IMR-90 (cell line): ENCODE measurements at regions not wholly inside any gene's neighbourhood (a gene's known extent, or its start where the extent isn't known, plus 50 kb on each side); places are given as distances from the start of the nearest gene placed in this dataset.

Experiments
- ATAC-seq: fragments of 200-7000 bp; cut with Tn5 transposase; 2 replicates; pipeline ENCODE4 v1.9.1; 2020; ENCODE audit warnings: low read depth, mild to moderate bottlenecking, moderate library complexity
- BruUV-seq: library from RNA; stranded (reverse); fragments of 400-500 nt; replicated peaks from 2 replicates; lab custom pipeline; 2021; lab: Mats Ljungman, UMichigan
- CTCF ChIA-PET: fragments of 300-600 bp; formaldehyde crosslinking; extraction: SDS; loops from one replicate; lab custom pipeline; 2021; ENCODE audit warnings: antibody characterized with exemption; lab: Yijun Ruan, JAX
- POLR2A ChIA-PET: fragments of 300-600 bp; sonication (Branson Sonifier 250); formaldehyde crosslinking; loops from one replicate; lab custom pipeline; 2022; ENCODE audit warnings: antibody characterized with exemption; ENCODE audit not compliant: unreplicated experiment; lab: Charles Lee
- DNase-seq: peaks from one replicate; pipeline ENCODE4 v3.0.0; 2013
- H2AFZ ChIP-seq: replicated peaks from 2 replicates; pipeline ENCODE3; 2013; ENCODE audit warnings: low read length, mild to moderate bottlenecking; ENCODE audit not compliant: poor library complexity
- H2AK5ac ChIP-seq: 2 replicates; pipeline ENCODE4 v1.6.1; 2013; ENCODE audit warnings: low read depth, low read length, inconsistent platforms
- H2AK9ac ChIP-seq: replicated peaks from 2 replicates; pipeline ENCODE3; 2013; ENCODE audit warnings: mild to moderate bottlenecking, low read depth, low read length, moderate library complexity; ENCODE audit not compliant: poor library complexity
- H2BK120ac ChIP-seq: 2 replicates; pipeline ENCODE4 v1.6.1; 2013; ENCODE audit warnings: low read depth, low read length, inconsistent platforms
- H2BK15ac ChIP-seq: 3 replicates; pipeline ENCODE4 v1.6.1; 2013; ENCODE audit warnings: low read depth, low read length, inconsistent platforms
- H2BK20ac ChIP-seq: 2 replicates; pipeline ENCODE4 v1.6.1; 2013; ENCODE audit warnings: low read depth, mild to moderate bottlenecking, inconsistent platforms, low read length, moderate library complexity
- H2BK5ac ChIP-seq: 2 replicates; pipeline ENCODE4 v1.6.1; 2013; ENCODE audit warnings: mild to moderate bottlenecking, low read depth, low read length, inconsistent platforms; ENCODE audit not compliant: poor library complexity, severe bottlenecking
- H3K14ac ChIP-seq: replicated peaks from 2 replicates; pipeline ENCODE4 v1.6.1; 2013; ENCODE audit warnings: low read depth, low read length, inconsistent platforms
- H3K18ac ChIP-seq: 2 replicates; pipeline ENCODE4 v1.6.1; 2013; ENCODE audit warnings: low read depth, low read length, control low read depth
- H3K23ac ChIP-seq: 2 replicates; pipeline ENCODE4 v1.6.1; 2013; ENCODE audit warnings: low read depth, low read length, inconsistent platforms
- H3K27ac ChIP-seq: 2 replicates; pipeline ENCODE4 v1.5.1; 2013; ENCODE audit warnings: mild to moderate bottlenecking, control low read depth, low read length; ENCODE audit not compliant: insufficient read depth
- H3K27me3 ChIP-seq: 2 replicates; pipeline ENCODE4 v1.6.1; 2013; ENCODE audit warnings: low read length; ENCODE audit not compliant: control insufficient read depth, insufficient read depth
- H3K36me3 ChIP-seq: 2 replicates; pipeline ENCODE4 v1.6.1; 2013; ENCODE audit warnings: low read length, mixed read lengths; ENCODE audit not compliant: control insufficient read depth, insufficient read depth
- H3K4ac ChIP-seq: 2 replicates; pipeline ENCODE4 v1.6.1; 2013; ENCODE audit warnings: low read depth, low read length, inconsistent platforms
- H3K4me1 ChIP-seq: 2 replicates; pipeline ENCODE4 v1.6.1; 2013; ENCODE audit warnings: low read length, mixed read lengths; ENCODE audit not compliant: control insufficient read depth, insufficient read depth
- H3K4me2 ChIP-seq: 2 replicates; pipeline ENCODE4 v1.6.1; 2013; ENCODE audit warnings: low read depth, mild to moderate bottlenecking, control low read depth, low read length, moderate library complexity
- H3K4me3 ChIP-seq: 2 replicates; pipeline ENCODE4 v1.5.1; 2013; ENCODE audit warnings: low read depth, mild to moderate bottlenecking, control low read depth, low read length, moderate library complexity; ENCODE audit not compliant: insufficient read depth
- H3K56ac ChIP-seq: 2 replicates; pipeline ENCODE4 v1.6.1; 2013; ENCODE audit warnings: low read length, inconsistent platforms; ENCODE audit not compliant: insufficient read depth; ENCODE audit errors: extremely low read depth
- H3K79me1 ChIP-seq, 2 experiments: 2 replicates each; pipeline ENCODE4 v1.6.1; 2013; ENCODE audit warnings: low read length in 2 of 2, inconsistent platforms in 1 of 2, low read depth in 1 of 2
- H3K9ac ChIP-seq: 2 replicates; pipeline ENCODE4 v1.6.1; 2013; ENCODE audit warnings: low read depth, low read length, control low read depth
- H3K9me1 ChIP-seq: 2 replicates; pipeline ENCODE4 v1.6.1; 2013; ENCODE audit warnings: low read length, inconsistent platforms; ENCODE audit not compliant: insufficient read depth
- H3K9me3 ChIP-seq: 2 replicates; pipeline ENCODE4 v1.6.1; 2013; ENCODE audit warnings: low read length; ENCODE audit not compliant: control insufficient read depth, insufficient read depth
- H4K20me1 ChIP-seq: 2 replicates; pipeline ENCODE4 v1.6.1; 2013; ENCODE audit warnings: low read length, inconsistent platforms; ENCODE audit not compliant: insufficient read depth
- H4K5ac ChIP-seq: 2 replicates; pipeline ENCODE4 v1.6.1; 2013; ENCODE audit warnings: mild to moderate bottlenecking, low read depth, low read length, control low read depth
- H4K8ac ChIP-seq, 2 experiments: 2 replicates each; pipeline ENCODE4 v1.6.1; 2013; ENCODE audit warnings: low read depth in 2 of 2, low read length in 2 of 2, control low read depth in 1 of 2, inconsistent platforms in 1 of 2
- H4K91ac ChIP-seq: 2 replicates; pipeline ENCODE4 v1.6.1; 2013; ENCODE audit warnings: low read depth, low read length, inconsistent platforms; ENCODE audit not compliant: insufficient read depth
- BHLHE40 ChIP-seq: fragments of 150-350 bp; IDR thresholded peaks from 2 replicates; pipeline ENCODE4 v1.6.1; 2016; ENCODE audit warnings: mild to moderate bottlenecking, low read depth, low read length
- CEBPB ChIP-seq: IDR thresholded peaks from 2 replicates; pipeline ENCODE4 v1.6.1; 2012; ENCODE audit warnings: low read depth, low read length, improper control_type of control experiment
- CHD1 ChIP-seq: IDR thresholded peaks from 2 replicates; pipeline ENCODE4 v1.6.1; 2012; ENCODE audit warnings: low read depth, low read length, improper control_type of control experiment
- ELK1 ChIP-seq: fragments of 150-350 bp; IDR thresholded peaks from 2 replicates; pipeline ENCODE4 v1.6.1; 2016; ENCODE audit warnings: low read depth, mild to moderate bottlenecking, low read length, moderate library complexity, borderline replicate concordance
- FOS ChIP-seq: fragments of 150-350 bp; IDR thresholded peaks from 2 replicates; pipeline ENCODE4 v1.6.1; 2016; ENCODE audit warnings: low read depth, low read length
- MAFK ChIP-seq: IDR thresholded peaks from 2 replicates; pipeline ENCODE4 v1.6.1; 2012; ENCODE audit warnings: low read depth, low read length, improper control_type of control experiment
- MAZ ChIP-seq: IDR thresholded peaks from 2 replicates; pipeline ENCODE4 v1.6.1; 2012; ENCODE audit warnings: low read depth, mild to moderate bottlenecking, low read length, improper control_type of control experiment, moderate library complexity, borderline replicate concordance
- MXI1 ChIP-seq: IDR thresholded peaks from 2 replicates; pipeline ENCODE4 v1.6.1; 2012; ENCODE audit warnings: low read depth, mild to moderate bottlenecking, low read length, moderate library complexity, borderline replicate concordance
- NFE2L2 ChIP-seq: fragments of 150-350 bp; IDR thresholded peaks from 2 replicates; pipeline ENCODE4 v1.6.1; 2016; ENCODE audit warnings: low read depth, mild to moderate bottlenecking, low read length
- POLR2A ChIP-seq: IDR thresholded peaks from 2 replicates; pipeline ENCODE4 v1.6.1; 2012; ENCODE audit warnings: mild to moderate bottlenecking, low read depth, low read length
- RAD21 ChIP-seq: IDR thresholded peaks from 2 replicates; pipeline ENCODE4 v1.6.1; 2012; ENCODE audit warnings: low read length, improper control_type of control experiment
- RCOR1 ChIP-seq: IDR thresholded peaks from 2 replicates; pipeline ENCODE4 v1.6.1; 2012; ENCODE audit warnings: mild to moderate bottlenecking, low read length, improper control_type of control experiment; ENCODE audit not compliant: insufficient replicate concordance
- RFX5 ChIP-seq: IDR thresholded peaks from 2 replicates; pipeline ENCODE4 v1.8.0; 2012; ENCODE audit warnings: low read depth, mild to moderate bottlenecking, low read length, moderate library complexity
- SMC3 ChIP-seq: fragments of 150-350 bp; IDR thresholded peaks from 2 replicates; pipeline ENCODE4 v1.6.1; 2016; ENCODE audit warnings: low read depth, mild to moderate bottlenecking, antibody characterized with exemption, low read length, moderate library complexity
- USF2 ChIP-seq: fragments of 150-350 bp; IDR thresholded peaks from 2 replicates; pipeline ENCODE4 v1.6.1; 2017; ENCODE audit warnings: mild to moderate bottlenecking, antibody characterized with exemption, low read length, low read depth
- dilution Hi-C: fragments of 300-500 bp; cut with HindIII; formaldehyde crosslinking; loops from one replicate; pipeline ENCODE4 v1.14.3; 2018; ENCODE audit warnings: low sequenced_read_pairs; ENCODE audit not compliant: unreplicated experiment
- in situ Hi-C: fragments of 300-500 bp; cut with MboI; formaldehyde crosslinking; loops from 3 replicates; pipeline ENCODE4 v1.14.3; 2019; ENCODE audit warnings: low sequenced_read_pairs, inconsistent platforms, mixed read lengths
- intact Hi-C: fragments of 100-400 bp; cut with micrococcal nuclease; formaldehyde crosslinking; loops from 2 replicates; pipeline ENCODE4 v1.10.0; 2022
- TF ChIP-seq, protein P1 (sequence below): conservative IDR thresholded peaks from 2 replicates; pipeline ENCODE4 v1.5.1; 2012; ENCODE audit warnings: mild to moderate bottlenecking, low read depth, low read length, improper control_type of control experiment

- Histone ChIP-seq H3K36me3 (no peaks in the 10 kb centered on the region), H3K27me3 (no peaks in the 10 kb centered on the region), H3K9me3 (peaks cover 3% of the 10 kb centered on the region; the same call in 1 of the 2 replicates), H3K14ac (no peak overlapping the region), H2BK5ac (no peak overlapping the region), H3K4me1 (no peaks in the 10 kb centered on the region; the same call in 1 of the 2 replicates), H4K91ac (no peak overlapping the region), H2AFZ (no peak overlapping the region), H4K20me1 (no peaks in the 10 kb centered on the region), H3K9ac (no peak overlapping the region), H3K9me1 (no peaks in the 10 kb centered on the region), H2BK20ac (no peak overlapping the region), H3K4ac (no peak overlapping the region), H2BK15ac (no peak overlapping the region), H2AK9ac (no peak overlapping the region), H3K4me3 (no peak overlapping the region), H2AK5ac (no peak overlapping the region), H4K5ac (no peak overlapping the region), H2BK120ac (no peak overlapping the region), H3K18ac (no peak overlapping the region), H3K27ac (no peak overlapping the region), H3K56ac (no peak overlapping the region), H3K4me2 (no peak overlapping the region), H4K8ac (no peak overlapping the region), H3K79me1 (no peaks in the 10 kb centered on the region), H3K23ac (no peak overlapping the region)
- TF ChIP-seq RAD21 (no peak), RCOR1 (no peak), CHD1 (no peak), USF2 (no peak), SMC3 (no peak), NFE2L2 (no peak), BHLHE40 (no peak), RFX5 (no peak), CEBPB (no peak), POLR2A (no peak), ELK1 (no peak), MAFK (no peak), FOS (no peak), MXI1 (no peak), MAZ (no peak)
- TF ChIP-seq, protein P1, sequence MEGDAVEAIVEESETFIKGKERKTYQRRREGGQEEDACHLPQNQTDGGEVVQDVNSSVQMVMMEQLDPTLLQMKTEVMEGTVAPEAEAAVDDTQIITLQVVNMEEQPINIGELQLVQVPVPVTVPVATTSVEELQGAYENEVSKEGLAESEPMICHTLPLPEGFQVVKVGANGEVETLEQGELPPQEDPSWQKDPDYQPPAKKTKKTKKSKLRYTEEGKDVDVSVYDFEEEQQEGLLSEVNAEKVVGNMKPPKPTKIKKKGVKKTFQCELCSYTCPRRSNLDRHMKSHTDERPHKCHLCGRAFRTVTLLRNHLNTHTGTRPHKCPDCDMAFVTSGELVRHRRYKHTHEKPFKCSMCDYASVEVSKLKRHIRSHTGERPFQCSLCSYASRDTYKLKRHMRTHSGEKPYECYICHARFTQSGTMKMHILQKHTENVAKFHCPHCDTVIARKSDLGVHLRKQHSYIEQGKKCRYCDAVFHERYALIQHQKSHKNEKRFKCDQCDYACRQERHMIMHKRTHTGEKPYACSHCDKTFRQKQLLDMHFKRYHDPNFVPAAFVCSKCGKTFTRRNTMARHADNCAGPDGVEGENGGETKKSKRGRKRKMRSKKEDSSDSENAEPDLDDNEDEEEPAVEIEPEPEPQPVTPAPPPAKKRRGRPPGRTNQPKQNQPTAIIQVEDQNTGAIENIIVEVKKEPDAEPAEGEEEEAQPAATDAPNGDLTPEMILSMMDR = no peak
- no peak for DNase-seq
- dilution Hi-C loops (no loop called here), in situ Hi-C loops (no loop called here), intact Hi-C loops (no loop called here)
- CTCF ChIA-PET = no interaction called here
- POLR2A ChIA-PET = no interaction called here
- no TSS peak for BruUV-seq
- no peak for ATAC-seq
These were observed 90.2 kb upstream of the ABI1 start for GRCh38 chr10:26950934-26951333.
